Right atrium auricular region (tissue), 2 donors: ENCODE measurements at regions not wholly inside any gene's neighbourhood (a gene's known extent, or its start where the extent isn't known, plus 50 kb on each side); places are given as distances from the start of the nearest gene placed in this dataset.

Experiments
- DNase-seq: peaks from one replicate; pipeline ENCODE4 v3.0.0-alpha.2; 2019; ENCODE audit warnings: low spot score
- H3K27ac ChIP-seq, 2 donors: fragments of 200-600 bp; sonication (generic); 1 replicate in 1 of 2; 2 replicates in 1 of 2; pipeline ENCODE4 v1.5.1; 2016 to 2019
- H3K27me3 ChIP-seq, 2 donors: fragments of 200-600 bp; sonication (generic); one replicate each; pipeline versions ENCODE4 v1.5.1 to v1.6.0; 2017 to 2019
- H3K36me3 ChIP-seq: fragments of 200-600 bp; sonication (generic); one replicate; pipeline ENCODE4 v1.5.1; 2016
- H3K4me1 ChIP-seq, 2 donors: fragments of 200-600 bp; sonication (generic); one replicate each; pipeline versions ENCODE4 v1.5.1 to v1.6.0; 2017 to 2019
- H3K4me3 ChIP-seq, 2 donors: fragments of 200-600 bp; sonication (generic); 1 replicate in 1 of 2; 2 replicates in 1 of 2; pipeline ENCODE4 v1.5.1; 2017 to 2019; ENCODE audit warnings: mild to moderate bottlenecking in 1 of 2, moderate library complexity in 1 of 2
- H3K9me3 ChIP-seq, 2 donors: fragments of 200-600 bp; sonication (generic); one replicate each; pipeline ENCODE4 v1.5.1; 2019
- CTCF ChIP-seq, 2 donors: fragments of 200-600 bp; sonication (generic); IDR thresholded peaks; one replicate each; pipeline ENCODE4 v1.5.1; 2019; ENCODE audit warnings: antibody characterized with exemption in 2 of 2

GRCh38 chr15:81633889-81634288 is 259.9 kb upstream of the TMC3 start:
- Histone ChIP-seq H3K4me1 (no peaks in the 10 kb centered on the region), H3K27ac (no peak overlapping the region), H3K27me3 (no peaks in the 10 kb centered on the region), H3K36me3 (no peaks in the 10 kb centered on the region), H3K4me3 (no peak overlapping the region), H3K9me3 (no peaks in the 10 kb centered on the region)
- no peak for DNase-seq
- no peak for TF ChIP-seq CTCF (IDR thresholded peaks at IDR 0.05)

- Histone ChIP-seq H3K9me3 (peaks cover 0 to 6% of the 10 kb centered on the region in 2 donors), H3K4me1 (no peaks in the 10 kb centered on the region), H3K27me3 (no peaks in the 10 kb centered on the region), H3K36me3 (no peaks in the 10 kb centered on the region), H3K27ac (no peak overlapping the region), H3K4me3 (no peak overlapping the region)
- DNase-seq = no peak
- no peak for TF ChIP-seq CTCF (IDR thresholded peaks at IDR 0.05)
These were observed 251.9 kb upstream of the TMC3 start for GRCh38 chr15:81625896-81626295.

GRCh38 chr15:81619002-81619401 is 245.0 kb upstream of the TMC3 start:
- Histone ChIP-seq H3K4me1 (no peaks in the 10 kb centered on the region), H3K36me3 (no peaks in the 10 kb centered on the region), H3K27ac (no peak overlapping the region), H3K4me3 (no peak overlapping the region), H3K9me3 (no peaks in the 10 kb centered on the region), H3K27me3 (no peaks in the 10 kb centered on the region)
- no peak for DNase-seq
- no peak for TF ChIP-seq CTCF (IDR thresholded peaks at IDR 0.05)

- no peak overlapping the region for H3K27ac ChIP-seq
- H3K36me3 ChIP-seq = no peaks in the 10 kb centered on the region
- no peaks in the 10 kb centered on the region for H3K4me1 ChIP-seq
- H3K4me3 ChIP-seq = no peak overlapping the region
- no peaks in the 10 kb centered on the region for H3K9me3 ChIP-seq
- no peaks in the 10 kb centered on the region for H3K27me3 ChIP-seq
- no peak for DNase-seq
- TF ChIP-seq CTCF (IDR thresholded peaks at IDR 0.05) = no peak
These were observed 238.6 kb upstream of the TMC3 start for GRCh38 chr15:81612631-81613030.

GRCh38 chr15:81611679-81612078 is 237.7 kb upstream of the TMC3 start:
- Histone ChIP-seq H3K36me3 (no peaks in the 10 kb centered on the region), H3K27me3 (no peaks in the 10 kb centered on the region), H3K9me3 (no peaks in the 10 kb centered on the region), H3K4me3 (no peak overlapping the region), H3K27ac (no peak overlapping the region), H3K4me1 (no peaks in the 10 kb centered on the region)
- TF ChIP-seq CTCF (IDR thresholded peaks at IDR 0.05) = no peak
- DNase-seq = no peak

GRCh38 chr15:81608309-81608829 is 234.4 kb upstream of the TMC3 start:
- H3K27me3 ChIP-seq = no peaks in the 10 kb centered on the region
- H3K9me3 ChIP-seq = no peaks in the 10 kb centered on the region
- no peaks in the 10 kb centered on the region for H3K4me1 ChIP-seq
- TF ChIP-seq CTCF (IDR thresholded peaks at IDR 0.05) = no peak
- no peaks in the 10 kb centered on the region for H3K36me3 ChIP-seq
- H3K27ac ChIP-seq = no peak overlapping the region
- H3K4me3 ChIP-seq = no peak overlapping the region
- no peak for DNase-seq
